CD4-positive, alpha-beta memory T cell (primary cell): ENCODE measurements at regions not wholly inside any gene's neighbourhood (a gene's known extent, or its start where the extent isn't known, plus 50 kb on each side); places are given as distances from the start of the nearest gene placed in this dataset.

Source experiments
- CTCF ChIA-PET: fragments of 350-600 bp; sonication (Branson Sonifier 250); formaldehyde crosslinking; loops from one replicate; lab custom pipeline; 2021; ENCODE audit warnings: inconsistent platforms; ENCODE audit not compliant: partially characterized antibody; lab: Charles Lee
- POLR2A ChIA-PET: fragments of 350-600 bp; sonication (Branson Sonifier 250); formaldehyde crosslinking; loops from one replicate; lab custom pipeline; 2021; ENCODE audit not compliant: partially characterized antibody; lab: Charles Lee
- DNase-seq, 5 donors: peaks; one replicate each; pipeline versions ENCODE4 v3.0.0 to v3.0.0-alpha.2; 2020 to 2022; ENCODE audit warnings: mixed read lengths in 1 of 5
- H3K27ac ChIP-seq: one replicate; pipeline ENCODE4 v1.7.0; 2013; ENCODE audit warnings: low read depth, low read length
- H3K27me3 ChIP-seq: 2 replicates; pipeline ENCODE4 v1.7.0; 2013; ENCODE audit warnings: mild to moderate bottlenecking, low read length, moderate library complexity; ENCODE audit not compliant: insufficient read depth
- H3K36me3 ChIP-seq: 2 replicates; pipeline ENCODE4 v1.7.0; 2013; ENCODE audit warnings: mild to moderate bottlenecking, low read length, moderate library complexity; ENCODE audit not compliant: insufficient read depth
- H3K4me1 ChIP-seq: 2 replicates; pipeline ENCODE4 v1.7.0; 2013; ENCODE audit warnings: mild to moderate bottlenecking, low read length, moderate library complexity; ENCODE audit not compliant: insufficient read depth
- H3K4me3 ChIP-seq, 2 donors: one replicate each; pipeline ENCODE4 v1.7.0; 2013; ENCODE audit warnings: low read length in 2 of 2, mild to moderate bottlenecking in 1 of 2
- H3K9me3 ChIP-seq, 2 donors: one replicate each; pipeline ENCODE4 v1.7.0; 2013; ENCODE audit warnings: low read length in 2 of 2, control low read depth in 1 of 2; ENCODE audit not compliant: control insufficient read depth in 1 of 2
- H3K27ac Mint-ChIP-seq, 7 donors: one replicate each; pipeline ENCODE4 v1.8.0; 2020 to 2021; ENCODE audit warnings: mixed read lengths in 7 of 7, mild to moderate bottlenecking in 6 of 7, inconsistent platforms in 3 of 7, moderate library complexity in 3 of 7
- H3K27me3 Mint-ChIP-seq, 2 donors: one replicate each; pipeline ENCODE4 v1.8.0; 2020 to 2021; ENCODE audit warnings: mixed read lengths in 2 of 2
- H3K36me3 Mint-ChIP-seq, 2 donors: one replicate each; pipeline ENCODE4 v1.8.0; 2020 to 2021; ENCODE audit warnings: mixed read lengths in 2 of 2, inconsistent platforms in 1 of 2, mild to moderate bottlenecking in 1 of 2
- H3K4me1 Mint-ChIP-seq, 4 donors: one replicate each; pipeline ENCODE4 v1.8.0; 2020 to 2021; ENCODE audit warnings: mixed read lengths in 4 of 4, mild to moderate bottlenecking in 1 of 4
- H3K4me3 Mint-ChIP-seq, 8 donors: one replicate each; pipeline ENCODE4 v1.8.0; 2020 to 2021; ENCODE audit warnings: mixed read lengths in 8 of 8, mild to moderate bottlenecking in 7 of 8, moderate library complexity in 6 of 8, inconsistent platforms in 3 of 8
- H3K9me3 Mint-ChIP-seq, 8 donors: one replicate each; pipeline ENCODE4 v1.8.0; 2020 to 2021; ENCODE audit warnings: mixed read lengths in 8 of 8, mild to moderate bottlenecking in 5 of 8, inconsistent platforms in 3 of 8, moderate library complexity in 1 of 8
- intact Hi-C: fragments of 100-400 bp; cut with micrococcal nuclease; formaldehyde crosslinking; loops from one replicate; pipeline ENCODE4 v1.15.1; 2023

- Histone ChIP-seq H3K27me3 (no peaks in the 10 kb centered on the region), H3K36me3 (no peaks in the 10 kb centered on the region), H3K9me3 (no peaks in the 10 kb centered on the region), H3K4me1 (no peaks in the 10 kb centered on the region), H3K27ac (no peak overlapping the region), H3K4me3 (no peak overlapping the region)
- no peaks in the 10 kb centered on the region for H3K36me3 Mint-ChIP-seq
- H3K4me3 Mint-ChIP-seq, result no peak overlapping the region
- no peak for DNase-seq
- POLR2A ChIA-PET, result no interaction called here
- CTCF ChIA-PET, result no interaction called here
- no peaks in the 10 kb centered on the region for H3K4me1 Mint-ChIP-seq
- intact Hi-C loops, result no loop called here
- H3K9me3 Mint-ChIP-seq, result peaks cover 0 to 4% (median 0%) of the 10 kb centered on the region in 8 donors
- H3K27ac Mint-ChIP-seq, result no peak overlapping the region
- peaks cover 0 to 2% of the 10 kb centered on the region in 2 donors for H3K27me3 Mint-ChIP-seq
Measured at GRCh38 chr3:140761076-140761639, 83.3 kb downstream of the TRIM42 start.

- DNase-seq, result no peak
- Mint-ChIP-seq H3K9me3 (peaks cover 0 to 4% (median 0%) of the 10 kb centered on the region in 8 donors), H3K27me3 (peaks cover 0 to 2% of the 10 kb centered on the region in 2 donors), H3K36me3 (no peaks in the 10 kb centered on the region), H3K4me1 (no peaks in the 10 kb centered on the region), H3K4me3 (no peak overlapping the region), H3K27ac (no peak overlapping the region)
- Histone ChIP-seq H3K27me3 (no peaks in the 10 kb centered on the region), H3K36me3 (no peaks in the 10 kb centered on the region), H3K27ac (no peak overlapping the region), H3K4me3 (no peak overlapping the region), H3K4me1 (no peaks in the 10 kb centered on the region), H3K9me3 (no peaks in the 10 kb centered on the region)
- ChIA-PET POLR2A (no interaction called here), CTCF (no interaction called here)
- intact Hi-C loops, result no loop called here
Measured at GRCh38 chr3:140762746-140763145, 84.9 kb downstream of the TRIM42 start.

GRCh38 chr3:140763532-140763931 is 85.7 kb downstream of the TRIM42 start:
- Mint-ChIP-seq H3K4me3 (no peak overlapping the region), H3K27ac (no peak overlapping the region), H3K4me1 (no peaks in the 10 kb centered on the region), H3K36me3 (no peaks in the 10 kb centered on the region), H3K27me3 (peaks cover 0 to 2% of the 10 kb centered on the region in 2 donors), H3K9me3 (peaks cover 0 to 4% (median 0%) of the 10 kb centered on the region in 8 donors)
- Histone ChIP-seq H3K27me3 (no peaks in the 10 kb centered on the region), H3K36me3 (no peaks in the 10 kb centered on the region), H3K9me3 (no peaks in the 10 kb centered on the region), H3K4me3 (no peak overlapping the region), H3K4me1 (no peaks in the 10 kb centered on the region), H3K27ac (no peak overlapping the region)
- POLR2A ChIA-PET, result no interaction called here
- DNase-seq, result no peak
- CTCF ChIA-PET, result no interaction called here
- intact Hi-C loops, result no loop called here

GRCh38 chr3:140765246-140765645 is 87.4 kb downstream of the TRIM42 start:
- intact Hi-C loops, result no loop called here

GRCh38 chr3:140766465-140766864 is 88.6 kb downstream of the TRIM42 start:
- Mint-ChIP-seq H3K27ac (no peak overlapping the region), H3K27me3 (peaks cover 2% of the 10 kb centered on the region in 2 donors), H3K36me3 (no peaks in the 10 kb centered on the region), H3K9me3 (peaks cover 0 to 4% (median 0%) of the 10 kb centered on the region in 8 donors), H3K4me3 (no peak overlapping the region), H3K4me1 (no peaks in the 10 kb centered on the region)
- Histone ChIP-seq H3K4me1 (no peaks in the 10 kb centered on the region), H3K4me3 (no peak overlapping the region), H3K27me3 (no peaks in the 10 kb centered on the region), H3K9me3 (no peaks in the 10 kb centered on the region), H3K36me3 (no peaks in the 10 kb centered on the region), H3K27ac (no peak overlapping the region)
- ChIA-PET CTCF (no interaction called here), POLR2A (no interaction called here)
- no peak for DNase-seq
- intact Hi-C loops, result no loop called here

More at GRCh38 chr3:140765246-140765645, 87.4 kb downstream of the TRIM42 start:
- Histone ChIP-seq H3K4me1 (no peaks in the 10 kb centered on the region), H3K9me3 (no peaks in the 10 kb centered on the region), H3K27ac (no peak overlapping the region), H3K27me3 (no peaks in the 10 kb centered on the region), H3K4me3 (no peak overlapping the region), H3K36me3 (no peaks in the 10 kb centered on the region)
- ChIA-PET CTCF (no interaction called here), POLR2A (no interaction called here)
- H3K4me3 Mint-ChIP-seq, result no peak overlapping the region
- H3K9me3 Mint-ChIP-seq, result peaks cover 0 to 4% (median 0%) of the 10 kb centered on the region in 8 donors
- peaks cover 0 to 2% of the 10 kb centered on the region in 2 donors for H3K27me3 Mint-ChIP-seq
- no peak overlapping the region for H3K27ac Mint-ChIP-seq
- H3K36me3 Mint-ChIP-seq, result no peaks in the 10 kb centered on the region
- no peaks in the 10 kb centered on the region for H3K4me1 Mint-ChIP-seq
- no peak for DNase-seq

- H3K4me3 Mint-ChIP-seq, result no peak overlapping the region
- H3K36me3 Mint-ChIP-seq, result no peaks in the 10 kb centered on the region
- peaks cover 2% of the 10 kb centered on the region in 2 donors for H3K27me3 Mint-ChIP-seq
- Histone ChIP-seq H3K4me1 (no peaks in the 10 kb centered on the region), H3K27me3 (no peaks in the 10 kb centered on the region), H3K27ac (no peak overlapping the region), H3K4me3 (no peak overlapping the region), H3K36me3 (no peaks in the 10 kb centered on the region), H3K9me3 (no peaks in the 10 kb centered on the region)
- DNase-seq, result no peak
- ChIA-PET CTCF (no interaction called here), POLR2A (no interaction called here)
- intact Hi-C loops, result no loop called here
- no peak overlapping the region for H3K27ac Mint-ChIP-seq
- no peaks in the 10 kb centered on the region for H3K4me1 Mint-ChIP-seq
- peaks cover 0 to 7% (median 0%) of the 10 kb centered on the region in 8 donors for H3K9me3 Mint-ChIP-seq
Measured at GRCh38 chr3:140767566-140767965, 89.7 kb downstream of the TRIM42 start.

GRCh38 chr3:140768941-140769340 is 91.1 kb downstream of the TRIM42 start:
- Mint-ChIP-seq H3K4me1 (no peaks in the 10 kb centered on the region), H3K4me3 (no peak overlapping the region), H3K27ac (no peak overlapping the region), H3K27me3 (peaks cover 2% of the 10 kb centered on the region in 2 donors), H3K9me3 (peaks cover 0 to 7% (median 0%) of the 10 kb centered on the region in 8 donors), H3K36me3 (no peaks in the 10 kb centered on the region)
- intact Hi-C loops, result no loop called here
- Histone ChIP-seq H3K4me1 (no peaks in the 10 kb centered on the region), H3K27me3 (no peaks in the 10 kb centered on the region), H3K36me3 (no peaks in the 10 kb centered on the region), H3K9me3 (no peaks in the 10 kb centered on the region), H3K4me3 (no peak overlapping the region), H3K27ac (no peak overlapping the region)
- ChIA-PET CTCF (no interaction called here), POLR2A (interaction anchor here (0.7 kb wide), 1 partner anchor 265 kb away, joined by 3 read pairs; no protein-coding TSS in a partner anchor)
- no peak for DNase-seq
